ENCODE measurements at regions not wholly inside any gene's neighbourhood (a gene's known extent, or its start where the extent isn't known, plus 50 kb on each side); places are given as distances from the start of the nearest gene placed in this dataset.
A peak's percentile ranks its signal among the peaks of the same experiment; 100 is the strongest.

- peak; percentile 45 for DNase-seq (ENCODE audit: low read depth)
- H3K4me3 ChIP-seq (ENCODE audit: low read depth, low read length), result no peak overlapping the region
Measured at GRCh38 chr6:56370561-56371211, 123.3 kb upstream of the COL21A1 start.

GRCh38 chr6:56370127-56370540, 122.8 kb upstream of the COL21A1 start:
- TF ChIP-seq CTCF (IDR thresholded peaks at IDR 0.05; ENCODE audit: control insufficient read depth, extremely low read depth, insufficient read depth), result peak; percentile 92
- H3K4me3 ChIP-seq (ENCODE audit: low read depth, low read length), result no peak overlapping the region
- DNase-seq (ENCODE audit: low read depth), result peak; percentile 79

More at GRCh38 chr6:56370561-56371211, 123.3 kb upstream of the COL21A1 start:
- TF ChIP-seq CTCF (IDR thresholded peaks at IDR 0.05; ENCODE audit: control insufficient read depth, extremely low read depth, insufficient read depth), result no peak

GRCh38 chr6:56368491-56368890, 121.1 kb upstream of the COL21A1 start:
- no peak for TF ChIP-seq CTCF (IDR thresholded peaks at IDR 0.05; ENCODE audit: control insufficient read depth, extremely low read depth, insufficient read depth)
- H3K4me3 ChIP-seq (ENCODE audit: low read depth, low read length), result no peak overlapping the region
- DNase-seq (ENCODE audit: low read depth), result no peak

GRCh38 chr6:56366141-56366852, 118.9 kb upstream of the COL21A1 start:
- no peak for DNase-seq (ENCODE audit: low read depth)
- H3K4me3 ChIP-seq (ENCODE audit: low read depth, low read length), result no peak overlapping the region
- TF ChIP-seq CTCF (IDR thresholded peaks at IDR 0.05; ENCODE audit: control insufficient read depth, extremely low read depth, insufficient read depth), result no peak

- H3K4me3 ChIP-seq (ENCODE audit: low read depth, low read length), result no peak overlapping the region
- no peak for DNase-seq (ENCODE audit: low read depth)
- TF ChIP-seq CTCF (IDR thresholded peaks at IDR 0.05; ENCODE audit: control insufficient read depth, extremely low read depth, insufficient read depth), result no peak
Measured at GRCh38 chr6:56364827-56365339, 117.5 kb upstream of the COL21A1 start.

- TF ChIP-seq CTCF (IDR thresholded peaks at IDR 0.05; ENCODE audit: control insufficient read depth, extremely low read depth, insufficient read depth), result no peak
- DNase-seq (ENCODE audit: low read depth), result no peak
- no peak overlapping the region for H3K4me3 ChIP-seq (ENCODE audit: low read depth, low read length)
Measured at GRCh38 chr6:56364431-56364826, 117.0 kb upstream of the COL21A1 start.

Data from LNCaP clone FGC (cell line).